GM19351 (cell line): ENCODE measurements at regions not wholly inside any gene's neighbourhood (a gene's known extent, or its start where the extent isn't known, plus 50 kb on each side); places are given as distances from the start of the nearest gene placed in this dataset.

ENCODE experiments used
- ATAC-seq: cut with Tn5 transposase; IDR thresholded peaks from one replicate; pipeline ENCODE4 v1.9.1; 2021; ENCODE audit warnings: mild to moderate bottlenecking, moderate library complexity; ENCODE audit not compliant: unreplicated experiment

GRCh38 chr9:129476821-129477611 is 143.9 kb downstream of the C9orf50 start:
- no peak for ATAC-seq

- ATAC-seq: no peak
These were observed 146.0 kb downstream of the C9orf50 start for GRCh38 chr9:129474740-129475404.

GRCh38 chr9:129473523-129474244 is 147.2 kb downstream of the C9orf50 start:
- no peak for ATAC-seq

GRCh38 chr9:129472651-129473102 is 148.2 kb downstream of the C9orf50 start:
- no peak for ATAC-seq

GRCh38 chr9:129471201-129472019 is 149.5 kb downstream of the C9orf50 start:
- no peak for ATAC-seq

- ATAC-seq: no peak
These were observed 150.9 kb downstream of the C9orf50 start for GRCh38 chr9:129469988-129470316.

- ATAC-seq: no peak
These were observed 151.5 kb downstream of the C9orf50 start for GRCh38 chr9:129469188-129469987.

DNA sequence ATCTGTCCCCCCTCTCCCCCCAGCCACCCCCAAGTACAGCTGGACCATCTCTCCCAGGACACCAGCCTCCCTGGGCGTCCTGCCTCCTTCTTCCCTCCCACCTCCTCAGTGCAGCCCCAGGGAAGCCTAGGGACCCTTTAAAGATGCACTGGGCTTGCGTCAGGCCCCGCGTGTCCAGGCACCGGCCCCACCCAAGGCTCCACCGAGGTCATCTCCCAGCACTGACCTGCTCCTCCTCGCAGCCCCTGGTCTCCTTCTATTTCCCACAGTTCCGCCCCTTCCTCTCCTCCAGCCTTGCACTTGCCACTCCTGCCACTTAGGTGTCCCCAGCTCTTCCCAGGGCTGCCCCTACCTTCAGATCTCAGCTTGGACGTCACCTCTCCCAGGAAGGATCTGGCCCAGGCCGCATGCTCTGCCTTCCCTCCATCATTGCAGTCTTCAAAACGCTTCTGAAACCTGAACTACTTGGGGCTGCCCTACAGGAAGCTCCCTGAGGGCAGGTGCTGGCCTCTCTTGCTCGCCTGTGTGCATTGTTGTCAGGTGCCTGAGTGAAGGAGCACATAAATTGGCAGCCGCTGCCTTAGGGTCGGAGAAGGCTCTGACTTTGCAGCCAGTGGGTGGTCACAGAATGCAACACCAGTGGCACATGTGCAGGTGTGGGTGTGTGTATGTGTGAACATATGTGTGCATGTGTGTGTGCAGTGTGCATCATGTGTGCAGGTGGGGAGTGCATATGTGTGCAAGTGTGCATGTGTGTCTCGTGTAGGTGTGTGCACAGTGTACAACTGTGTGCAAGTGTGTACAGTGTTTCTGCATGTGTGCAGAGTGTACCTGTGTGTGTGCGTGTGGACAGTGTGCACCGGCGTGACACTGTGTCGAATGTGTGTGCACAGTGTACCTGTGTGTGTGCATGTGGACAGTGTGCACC is 152.9 kb downstream of the C9orf50 start:
- ATAC-seq: no peak

- no peak for ATAC-seq
These were observed 153.8 kb downstream of the C9orf50 start for GRCh38 chr9:129467004-129467588.

DNA sequence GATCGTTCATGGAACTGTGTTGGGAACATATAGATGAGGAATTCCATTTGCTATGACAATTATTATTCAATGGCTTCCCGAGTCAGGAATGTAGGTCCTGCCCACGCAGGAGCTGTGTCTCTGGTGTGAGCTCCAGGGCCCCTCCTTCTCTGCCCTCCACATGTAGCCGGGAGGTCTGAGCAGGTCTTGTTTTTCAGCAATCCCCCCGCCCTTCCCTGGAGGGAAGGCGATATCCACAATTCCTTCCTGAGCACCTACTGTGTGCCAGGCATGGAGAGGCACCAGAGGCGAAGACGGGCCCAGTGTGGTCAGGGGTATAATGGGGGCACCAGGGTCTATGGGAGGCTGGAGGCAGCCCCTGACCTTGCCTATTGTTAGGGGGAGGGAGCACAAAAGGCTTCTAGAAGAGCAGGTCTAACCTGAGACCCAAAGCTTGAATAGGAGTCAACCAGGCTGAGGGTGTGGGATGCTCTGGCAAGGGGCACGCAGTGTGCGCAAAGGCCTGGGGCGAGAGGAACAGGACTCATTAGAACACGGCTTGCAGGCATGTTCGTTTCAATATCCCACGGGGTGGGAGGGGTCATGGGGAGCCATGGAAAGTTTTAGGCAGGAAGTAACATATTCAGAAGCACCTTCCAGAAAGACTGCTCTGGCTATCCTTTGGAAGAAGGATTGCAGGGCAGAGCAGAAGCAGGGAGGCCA is 154.9 kb downstream of the C9orf50 start:
- no peak for ATAC-seq

GRCh38 chr9:129464972-129465833 is 155.7 kb downstream of the C9orf50 start:
- ATAC-seq: no peak

DNA sequence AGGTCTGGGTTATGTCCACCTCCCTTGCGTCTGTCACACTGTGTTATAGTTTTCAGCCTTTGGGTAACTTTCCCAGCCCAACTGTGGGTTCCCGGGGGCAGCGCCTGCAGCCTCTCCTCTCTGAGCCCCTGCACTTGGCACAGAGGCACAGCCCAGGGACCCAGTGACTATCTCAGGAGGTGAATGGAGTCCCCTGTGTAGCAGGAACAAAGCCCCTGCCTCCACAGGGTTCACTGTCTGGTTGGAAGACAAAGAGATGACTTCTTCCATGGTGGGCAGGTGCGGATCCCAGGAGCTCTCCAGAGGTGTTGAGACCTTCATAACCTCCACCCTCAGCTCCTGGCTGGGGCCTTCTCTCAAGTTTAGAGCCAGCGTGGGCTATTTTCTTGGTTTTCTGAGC is 156.9 kb downstream of the C9orf50 start:
- no peak for ATAC-seq

- no peak for ATAC-seq
These were observed 157.4 kb downstream of the C9orf50 start for GRCh38 chr9:129463477-129463876.

- no peak for ATAC-seq
These were observed 158.5 kb downstream of the C9orf50 start for GRCh38 chr9:129462360-129462759.

DNA sequence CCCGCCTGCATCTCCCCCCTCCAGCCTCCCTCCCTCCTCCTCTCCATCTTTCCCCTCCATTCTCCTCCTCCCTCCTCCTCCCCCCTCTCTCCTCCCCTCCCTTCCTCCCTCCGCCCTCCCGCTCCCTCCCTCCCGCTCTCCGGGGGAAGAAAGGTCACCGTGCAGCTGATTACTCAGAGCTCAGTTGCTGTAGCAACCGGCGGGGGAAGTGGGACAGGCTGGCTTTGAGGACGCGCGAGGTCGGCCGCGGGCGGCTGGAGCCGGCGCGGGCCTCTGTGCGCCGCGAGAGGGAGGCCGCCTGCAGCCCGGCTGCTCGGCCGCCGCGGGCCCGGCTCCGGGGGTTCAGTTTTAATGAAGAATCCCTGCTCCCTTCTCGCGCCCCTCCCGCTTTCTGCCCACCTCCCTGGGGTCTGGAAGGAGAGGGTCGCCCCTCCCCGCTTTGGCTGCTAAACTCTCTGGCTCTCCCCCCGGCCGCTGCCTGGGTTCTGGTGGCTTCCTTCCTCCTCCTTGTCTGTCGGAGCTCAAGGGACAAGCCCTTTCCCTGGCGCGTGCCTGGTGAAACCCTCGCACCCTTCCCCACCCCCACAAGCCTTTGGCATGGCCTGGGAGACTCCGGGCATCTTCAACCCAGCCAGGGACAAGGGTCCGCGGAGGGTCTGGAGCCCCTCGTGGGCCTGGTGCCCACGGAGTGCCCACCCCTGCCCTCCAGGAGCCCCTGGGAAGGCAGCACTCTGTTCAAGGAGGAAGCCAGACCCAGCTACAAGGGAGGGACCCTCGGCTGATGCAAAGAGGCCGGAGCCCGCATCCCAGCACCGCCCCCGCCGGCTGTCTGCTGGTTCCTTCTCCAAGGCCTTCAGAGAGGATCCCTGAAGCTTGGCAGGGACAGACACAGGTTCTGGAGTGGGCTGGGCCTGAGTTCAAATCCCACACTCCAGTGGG is 160.3 kb downstream of the C9orf50 start:
- ATAC-seq: peak; percentile 79
